GM23248 (cell line): ENCODE measurements at regions not wholly inside any gene's neighbourhood (a gene's known extent, or its start where the extent isn't known, plus 50 kb on each side); places are given as distances from the start of the nearest gene placed in this dataset.

Source experiments
- EZH2 ChIP-seq: fragments of 200-600 bp; sonication (generic); IDR thresholded peaks from 2 replicates; pipeline ENCODE4 v1.6.1; 2018; ENCODE audit warnings: antibody characterized with exemption, mild to moderate bottlenecking; ENCODE audit not compliant: insufficient read depth, poor library complexity, severe bottlenecking
- EZH2phosphoT487 ChIP-seq: fragments of 200-600 bp; sonication (generic); IDR thresholded peaks from 2 replicates; pipeline ENCODE4 v1.6.1; 2018; ENCODE audit warnings: antibody characterized with exemption, moderate library complexity, mild to moderate bottlenecking, low read depth; ENCODE audit not compliant: insufficient read depth

GRCh38 chr6:159493898-159494585 is 199.0 kb downstream of the SOD2 start:
- TF ChIP-seq EZH2phosphoT487 (no peak), EZH2 (no peak)
